ENCODE measurements at regions not wholly inside any gene's neighbourhood (a gene's known extent, or its start where the extent isn't known, plus 50 kb on each side); places are given as distances from the start of the nearest gene placed in this dataset.

DNA sequence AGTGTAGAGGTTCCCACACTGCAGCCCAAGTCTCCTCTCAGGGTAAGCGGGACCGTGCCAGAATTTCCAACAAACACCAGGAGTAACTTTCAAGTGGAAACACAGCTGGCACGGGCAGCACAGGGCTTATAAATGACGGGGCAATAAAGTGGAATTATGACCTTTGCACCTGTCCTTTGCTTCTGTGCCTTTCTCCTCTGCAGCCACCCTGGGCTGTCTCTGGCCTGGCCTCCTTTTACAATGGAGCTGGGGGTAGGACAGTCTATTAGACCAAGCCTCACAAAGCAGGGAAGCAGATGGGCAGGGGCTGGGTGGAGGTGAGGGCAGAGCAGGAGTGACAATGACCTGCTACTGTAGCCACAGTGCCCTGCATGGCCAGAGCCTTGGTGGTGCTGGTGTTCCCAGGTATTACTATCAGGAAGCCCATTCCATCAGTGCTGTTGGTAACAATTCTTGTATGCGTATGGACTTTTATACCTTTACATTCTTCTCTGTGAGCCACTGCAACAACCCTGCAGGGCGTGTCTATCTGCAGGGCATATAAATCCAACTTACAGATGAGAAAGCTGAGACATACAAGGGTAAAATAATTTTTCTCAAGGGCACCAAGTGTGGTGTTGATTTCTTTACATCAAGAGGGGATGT lies 387.8 kb downstream of the CTTN start:
- TF ChIP-seq, protein P1, sequence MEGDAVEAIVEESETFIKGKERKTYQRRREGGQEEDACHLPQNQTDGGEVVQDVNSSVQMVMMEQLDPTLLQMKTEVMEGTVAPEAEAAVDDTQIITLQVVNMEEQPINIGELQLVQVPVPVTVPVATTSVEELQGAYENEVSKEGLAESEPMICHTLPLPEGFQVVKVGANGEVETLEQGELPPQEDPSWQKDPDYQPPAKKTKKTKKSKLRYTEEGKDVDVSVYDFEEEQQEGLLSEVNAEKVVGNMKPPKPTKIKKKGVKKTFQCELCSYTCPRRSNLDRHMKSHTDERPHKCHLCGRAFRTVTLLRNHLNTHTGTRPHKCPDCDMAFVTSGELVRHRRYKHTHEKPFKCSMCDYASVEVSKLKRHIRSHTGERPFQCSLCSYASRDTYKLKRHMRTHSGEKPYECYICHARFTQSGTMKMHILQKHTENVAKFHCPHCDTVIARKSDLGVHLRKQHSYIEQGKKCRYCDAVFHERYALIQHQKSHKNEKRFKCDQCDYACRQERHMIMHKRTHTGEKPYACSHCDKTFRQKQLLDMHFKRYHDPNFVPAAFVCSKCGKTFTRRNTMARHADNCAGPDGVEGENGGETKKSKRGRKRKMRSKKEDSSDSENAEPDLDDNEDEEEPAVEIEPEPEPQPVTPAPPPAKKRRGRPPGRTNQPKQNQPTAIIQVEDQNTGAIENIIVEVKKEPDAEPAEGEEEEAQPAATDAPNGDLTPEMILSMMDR (IDR thresholded peaks at IDR 0.05 in 2 of 3, conservative IDR thresholded peaks at IDR 0.05 in 1 of 3; ENCODE audit: borderline replicate concordance in 1 of 3, insufficient read depth in 1 of 3, low read depth in 2 of 3, low read length in 2 of 3) = no peak
- no peak for TF ChIP-seq POLR2A (IDR thresholded peaks at IDR 0.05; ENCODE audit: borderline replicate concordance, extremely low read depth, insufficient read depth, insufficient read length)
- no peak for TF ChIP-seq EZH2phosphoT487 (IDR thresholded peaks at IDR 0.05; ENCODE audit: borderline replicate concordance)
- TF ChIP-seq CEBPB (IDR thresholded peaks at IDR 0.05; ENCODE audit: low read depth) = no peak
- no peak for TF ChIP-seq SP1 (IDR thresholded peaks at IDR 0.05; ENCODE audit: low read depth)
- no peak for TF ChIP-seq EZH2 (IDR thresholded peaks at IDR 0.05)
- TF ChIP-seq, protein P2, sequence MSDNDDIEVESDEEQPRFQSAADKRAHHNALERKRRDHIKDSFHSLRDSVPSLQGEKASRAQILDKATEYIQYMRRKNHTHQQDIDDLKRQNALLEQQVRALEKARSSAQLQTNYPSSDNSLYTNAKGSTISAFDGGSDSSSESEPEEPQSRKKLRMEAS (IDR thresholded peaks at IDR 0.05) = no peak
- no peak for TF ChIP-seq JUND (IDR thresholded peaks at IDR 0.05)
- TF ChIP-seq, protein P3, sequence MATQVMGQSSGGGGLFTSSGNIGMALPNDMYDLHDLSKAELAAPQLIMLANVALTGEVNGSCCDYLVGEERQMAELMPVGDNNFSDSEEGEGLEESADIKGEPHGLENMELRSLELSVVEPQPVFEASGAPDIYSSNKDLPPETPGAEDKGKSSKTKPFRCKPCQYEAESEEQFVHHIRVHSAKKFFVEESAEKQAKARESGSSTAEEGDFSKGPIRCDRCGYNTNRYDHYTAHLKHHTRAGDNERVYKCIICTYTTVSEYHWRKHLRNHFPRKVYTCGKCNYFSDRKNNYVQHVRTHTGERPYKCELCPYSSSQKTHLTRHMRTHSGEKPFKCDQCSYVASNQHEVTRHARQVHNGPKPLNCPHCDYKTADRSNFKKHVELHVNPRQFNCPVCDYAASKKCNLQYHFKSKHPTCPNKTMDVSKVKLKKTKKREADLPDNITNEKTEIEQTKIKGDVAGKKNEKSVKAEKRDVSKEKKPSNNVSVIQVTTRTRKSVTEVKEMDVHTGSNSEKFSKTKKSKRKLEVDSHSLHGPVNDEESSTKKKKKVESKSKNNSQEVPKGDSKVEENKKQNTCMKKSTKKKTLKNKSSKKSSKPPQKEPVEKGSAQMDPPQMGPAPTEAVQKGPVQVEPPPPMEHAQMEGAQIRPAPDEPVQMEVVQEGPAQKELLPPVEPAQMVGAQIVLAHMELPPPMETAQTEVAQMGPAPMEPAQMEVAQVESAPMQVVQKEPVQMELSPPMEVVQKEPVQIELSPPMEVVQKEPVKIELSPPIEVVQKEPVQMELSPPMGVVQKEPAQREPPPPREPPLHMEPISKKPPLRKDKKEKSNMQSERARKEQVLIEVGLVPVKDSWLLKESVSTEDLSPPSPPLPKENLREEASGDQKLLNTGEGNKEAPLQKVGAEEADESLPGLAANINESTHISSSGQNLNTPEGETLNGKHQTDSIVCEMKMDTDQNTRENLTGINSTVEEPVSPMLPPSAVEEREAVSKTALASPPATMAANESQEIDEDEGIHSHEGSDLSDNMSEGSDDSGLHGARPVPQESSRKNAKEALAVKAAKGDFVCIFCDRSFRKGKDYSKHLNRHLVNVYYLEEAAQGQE (IDR thresholded peaks at IDR 0.05; ENCODE audit: low read depth) = no peak
- TF ChIP-seq RAD21 (IDR thresholded peaks at IDR 0.05; ENCODE audit: low read depth) = no peak
- TF ChIP-seq POLR2AphosphoS5 (IDR thresholded peaks at IDR 0.05; ENCODE audit: low read depth, low read length) = no peak
- no peak for TF ChIP-seq CBX3 (IDR thresholded peaks at IDR 0.05; ENCODE audit: low read depth)
